ENCODE measurements at regions not wholly inside any gene's neighbourhood (a gene's known extent, or its start where the extent isn't known, plus 50 kb on each side); places are given as distances from the start of the nearest gene placed in this dataset.

- DNase-seq, result no peak
Measured at GRCh38 chr3:106575029-106575428, 706.2 kb upstream of the CBLB start.

GRCh38 chr3:106577241-106577640 is 708.4 kb upstream of the CBLB start:
- DNase-seq, result no peak

GRCh38 chr3:106578911-106579310 is 710.1 kb upstream of the CBLB start:
- no peak for DNase-seq

- DNase-seq, result no peak
Measured at GRCh38 chr3:106582151-106582550, 713.3 kb upstream of the CBLB start.

- no peak for DNase-seq
Measured at GRCh38 chr3:106587551-106587950, 718.7 kb upstream of the CBLB start.

- DNase-seq, result no peak
Measured at GRCh38 chr3:106588739-106589138, 719.9 kb upstream of the CBLB start.

GRCh38 chr3:106589311-106589942 is 720.6 kb upstream of the CBLB start:
- DNase-seq, result no peak

GRCh38 chr3:106590216-106590615 is 721.4 kb upstream of the CBLB start:
- DNase-seq, result no peak

- no peak for DNase-seq
Measured at GRCh38 chr3:106593381-106593780, 724.6 kb upstream of the CBLB start.

- peak; percentile 87 for DNase-seq
Measured at GRCh38 chr3:106609666-106610301, 741.0 kb upstream of the CBLB start.

GRCh38 chr3:106610362-106610959 is 741.6 kb upstream of the CBLB start:
- DNase-seq, result peak; percentile 14

- no peak for DNase-seq
Measured at GRCh38 chr3:106611116-106611515, 742.3 kb upstream of the CBLB start.

GRCh38 chr3:106611841-106612240 is 743.0 kb upstream of the CBLB start:
- DNase-seq, result peak; percentile 4

- no peak for DNase-seq
Measured at GRCh38 chr3:106616556-106616955, 747.7 kb upstream of the CBLB start.

GRCh38 chr3:106617276-106617675 is 748.5 kb upstream of the CBLB start:
- no peak for DNase-seq

- no peak for DNase-seq
Measured at GRCh38 chr3:106620646-106621045, 751.8 kb upstream of the CBLB start.

- no peak for DNase-seq
Measured at GRCh38 chr3:106624154-106624553, 753.1 kb upstream of the CCDC54 start.

- no peak for DNase-seq
Measured at GRCh38 chr3:106628407-106628806, 748.8 kb upstream of the CCDC54 start.

- no peak for DNase-seq
Measured at GRCh38 chr3:106629215-106629832, 747.9 kb upstream of the CCDC54 start.

GRCh38 chr3:106631373-106632108 is 745.7 kb upstream of the CCDC54 start:
- no peak for DNase-seq

- peak; percentile 19 for DNase-seq
Measured at GRCh38 chr3:106635271-106635670, 742.0 kb upstream of the CCDC54 start.

- DNase-seq, result no peak
Measured at GRCh38 chr3:106635826-106636225, 741.4 kb upstream of the CCDC54 start.

GRCh38 chr3:106640353-106640752 is 736.9 kb upstream of the CCDC54 start:
- no peak for DNase-seq
